Transverse colon (tissue), 3 donors: ENCODE measurements at regions not wholly inside any gene's neighbourhood (a gene's known extent, or its start where the extent isn't known, plus 50 kb on each side); places are given as distances from the start of the nearest gene placed in this dataset.

Source experiments
- CTCF ChIP-seq, 5 experiments: fragments of 200-600 bp in 3 of 5; fragments of 450-650 bp in 2 of 5; sonication (generic) in 3 of 5; IDR thresholded peaks; 1 replicate in 2 of 5; 2 replicates in 3 of 5; pipeline ENCODE4 v1.5.1; 2016 to 2017; ENCODE audit warnings: antibody characterized with exemption in 5 of 5, inconsistent platforms in 3 of 5, mild to moderate bottlenecking in 2 of 5, moderate library complexity in 1 of 5
- POLR2A ChIP-seq: fragments of 450-650 bp; IDR thresholded peaks from one replicate; pipeline ENCODE4 v1.6.1; 2016; ENCODE audit warnings: antibody characterized with exemption, mild to moderate bottlenecking, moderate library complexity

GRCh38 chr4:137427411-137427810, 104.9 kb downstream of the PCDH18 start:
- TF ChIP-seq POLR2A (no peak), CTCF (IDR thresholded peaks at IDR 0.05) (no peak)
